AG04450 (cell line): ENCODE measurements at regions not wholly inside any gene's neighbourhood (a gene's known extent, or its start where the extent isn't known, plus 50 kb on each side); places are given as distances from the start of the nearest gene placed in this dataset.

Source experiments
- CTCF ChIA-PET: fragments of 300-600, 350-600 bp; formaldehyde crosslinking; extraction: SDS; loops from one replicate; lab custom pipeline; 2022; ENCODE audit warnings: antibody characterized with exemption, inconsistent platforms; lab: Charles Lee
- POLR2A ChIA-PET: fragments of 350-600 bp; formaldehyde crosslinking; extraction: SDS; loops from one replicate; lab custom pipeline; 2021; ENCODE audit warnings: antibody characterized with exemption, inconsistent platforms; lab: Yijun Ruan, JAX
- DNase-seq: peaks from one replicate; pipeline ENCODE4 v3.0.0-alpha.2; 2011; ENCODE audit warnings: low read depth, low spot score
- H3K27ac ChIP-seq: one replicate; pipeline ENCODE4 v1.5.1; 2012; ENCODE audit warnings: low read depth, low read length, control low read depth
- H3K27me3 ChIP-seq: one replicate; pipeline ENCODE4 v1.6.0; 2012; ENCODE audit warnings: low read length; ENCODE audit not compliant: control insufficient read depth, insufficient read depth
- H3K4me3 ChIP-seq: 2 replicates; pipeline ENCODE4 v1.5.1; 2011; ENCODE audit warnings: mild to moderate bottlenecking, low read depth, low read length, control low read depth
- H3K9me3 ChIP-seq: 2 replicates; pipeline ENCODE4 v1.5.1; 2012; ENCODE audit warnings: low read length; ENCODE audit not compliant: control insufficient read depth, insufficient read depth
- TF ChIP-seq, protein P1 (sequence below): IDR thresholded peaks from 2 replicates; pipeline ENCODE4 v1.5.1; 2011; ENCODE audit warnings: low read depth, low read length, control low read depth, inconsistent platforms

- CTCF ChIA-PET: no interaction called here
- peak; percentile 27 for DNase-seq
- Histone ChIP-seq H3K27ac (peak overlapping the region; percentile 40), H3K4me3 (no peak overlapping the region), H3K27me3 (no peaks in the 10 kb centered on the region), H3K9me3 (no peaks in the 10 kb centered on the region)
- TF ChIP-seq, protein P1, sequence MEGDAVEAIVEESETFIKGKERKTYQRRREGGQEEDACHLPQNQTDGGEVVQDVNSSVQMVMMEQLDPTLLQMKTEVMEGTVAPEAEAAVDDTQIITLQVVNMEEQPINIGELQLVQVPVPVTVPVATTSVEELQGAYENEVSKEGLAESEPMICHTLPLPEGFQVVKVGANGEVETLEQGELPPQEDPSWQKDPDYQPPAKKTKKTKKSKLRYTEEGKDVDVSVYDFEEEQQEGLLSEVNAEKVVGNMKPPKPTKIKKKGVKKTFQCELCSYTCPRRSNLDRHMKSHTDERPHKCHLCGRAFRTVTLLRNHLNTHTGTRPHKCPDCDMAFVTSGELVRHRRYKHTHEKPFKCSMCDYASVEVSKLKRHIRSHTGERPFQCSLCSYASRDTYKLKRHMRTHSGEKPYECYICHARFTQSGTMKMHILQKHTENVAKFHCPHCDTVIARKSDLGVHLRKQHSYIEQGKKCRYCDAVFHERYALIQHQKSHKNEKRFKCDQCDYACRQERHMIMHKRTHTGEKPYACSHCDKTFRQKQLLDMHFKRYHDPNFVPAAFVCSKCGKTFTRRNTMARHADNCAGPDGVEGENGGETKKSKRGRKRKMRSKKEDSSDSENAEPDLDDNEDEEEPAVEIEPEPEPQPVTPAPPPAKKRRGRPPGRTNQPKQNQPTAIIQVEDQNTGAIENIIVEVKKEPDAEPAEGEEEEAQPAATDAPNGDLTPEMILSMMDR: no peak
- POLR2A ChIA-PET: no interaction called here
Measured at GRCh38 chr12:88726806-88727720, 146.8 kb upstream of the KITLG start.

- no peak for DNase-seq
- POLR2A ChIA-PET: no interaction called here
- H3K27ac ChIP-seq: no peak overlapping the region
- TF ChIP-seq, protein P1: no peak
- no peaks in the 10 kb centered on the region for H3K9me3 ChIP-seq
- CTCF ChIA-PET: interaction anchor here (0.8 to 0.9 kb wide), 2 partner anchors 21 to 268 kb away, joined by 3 read pairs; no protein-coding TSS in a partner anchor
- H3K27me3 ChIP-seq: no peaks in the 10 kb centered on the region
- no peak overlapping the region for H3K4me3 ChIP-seq
Measured at GRCh38 chr12:88725592-88726143, 145.4 kb upstream of the KITLG start.

DNA sequence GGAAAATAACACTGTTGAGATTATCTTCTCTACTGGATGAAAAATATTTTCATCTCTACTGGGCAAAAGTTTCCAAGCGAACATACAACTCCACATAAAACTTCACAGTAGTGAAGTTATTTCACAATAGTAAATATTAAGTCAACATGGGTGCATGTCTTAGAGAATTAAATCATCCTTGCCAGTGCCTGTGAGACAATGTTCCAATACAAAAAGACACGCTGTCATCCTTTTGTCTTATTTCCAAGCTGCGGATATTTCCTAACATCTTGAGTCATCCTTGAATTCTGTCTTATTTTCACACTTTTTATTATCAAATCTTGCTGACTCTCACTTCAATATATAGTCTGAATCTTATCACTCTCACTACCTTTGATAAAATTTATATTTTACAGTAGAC, 142.9 kb upstream of the KITLG start:
- no peak overlapping the region for H3K27ac ChIP-seq
- no peaks in the 10 kb centered on the region for H3K9me3 ChIP-seq
- no peak for DNase-seq
- ChIA-PET CTCF (no interaction called here), POLR2A (no interaction called here)
- TF ChIP-seq, protein P1: no peak
- no peak overlapping the region for H3K4me3 ChIP-seq
- H3K27me3 ChIP-seq: no peaks in the 10 kb centered on the region

GRCh38 chr12:88720785-88721650, 140.7 kb upstream of the KITLG start:
- CTCF ChIA-PET: no interaction called here
- H3K27me3 ChIP-seq: no peaks in the 10 kb centered on the region
- TF ChIP-seq, protein P1: no peak

More at GRCh38 chr12:88720785-88721650, 140.7 kb upstream of the KITLG start:
- DNase-seq: no peak
- POLR2A ChIA-PET: no interaction called here
- no peak overlapping the region for H3K27ac ChIP-seq
- H3K4me3 ChIP-seq: no peak overlapping the region
- H3K9me3 ChIP-seq: no peaks in the 10 kb centered on the region
